ENCODE measurements at regions not wholly inside any gene's neighbourhood (a gene's known extent, or its start where the extent isn't known, plus 50 kb on each side); places are given as distances from the start of the nearest gene placed in this dataset.

GRCh38 chr15:45743426-45744235 is 108.8 kb downstream of the SQOR start:
- Mint-ChIP-seq H3K4me1 (no peaks in the 10 kb centered on the region), H3K27me3 (peaks cover 62% of the 10 kb centered on the region), H3K36me3 (ENCODE audit: low read depth) (no peaks in the 10 kb centered on the region), H3K4me3 (no peak overlapping the region), H3K27ac (no peak overlapping the region)
- no peak for DNase-seq
- no peaks in the 10 kb centered on the region for H3K9me3 ChIP-seq (ENCODE audit: control insufficient read depth, low read length, poor library complexity, severe bottlenecking)
- ATAC-seq: no peak

DNA sequence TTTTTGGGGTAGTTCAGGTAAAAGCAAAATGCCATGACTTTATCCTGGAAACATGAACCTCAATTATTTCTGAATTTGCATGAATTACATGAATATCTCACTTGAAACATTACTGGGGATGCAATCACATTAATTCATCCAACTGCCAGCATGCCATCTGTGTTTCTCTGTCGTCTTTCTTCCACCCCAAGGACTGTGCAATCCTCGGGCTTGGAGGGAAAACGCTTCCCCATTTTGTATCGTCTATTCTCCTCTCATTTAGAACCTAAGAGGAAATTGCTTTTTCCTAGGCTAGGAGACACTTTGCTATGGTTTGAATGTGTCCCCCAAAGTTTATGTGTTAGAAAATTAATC is 109.4 kb downstream of the SQOR start:
- ATAC-seq (no peak), DNase-seq (no peak)
- no peak overlapping the region for H3K27ac Mint-ChIP-seq
- H3K9me3 ChIP-seq (ENCODE audit: control insufficient read depth, low read length, poor library complexity, severe bottlenecking): no peaks in the 10 kb centered on the region
- H3K4me3 Mint-ChIP-seq: no peak overlapping the region
- no peaks in the 10 kb centered on the region for H3K36me3 Mint-ChIP-seq (ENCODE audit: low read depth)
- H3K27me3 Mint-ChIP-seq: peaks cover 61% of the 10 kb centered on the region
- H3K4me1 Mint-ChIP-seq: no peaks in the 10 kb centered on the region

- Mint-ChIP-seq H3K27me3 (peaks cover 45% of the 10 kb centered on the region), H3K4me3 (no peak overlapping the region), H3K4me1 (no peaks in the 10 kb centered on the region), H3K27ac (no peak overlapping the region), H3K36me3 (ENCODE audit: low read depth) (no peaks in the 10 kb centered on the region)
- no peaks in the 10 kb centered on the region for H3K9me3 ChIP-seq (ENCODE audit: control insufficient read depth, low read length, poor library complexity, severe bottlenecking)
- ATAC-seq (no peak), DNase-seq (no peak)
Observed at GRCh38 chr15:45747426-45747825, 112.6 kb downstream of the SQOR start.

GRCh38 chr15:45751629-45752028 is 116.8 kb downstream of the SQOR start:
- no peaks in the 10 kb centered on the region for H3K9me3 ChIP-seq (ENCODE audit: control insufficient read depth, low read length, poor library complexity, severe bottlenecking)
- ATAC-seq (no peak), DNase-seq (no peak)
- H3K36me3 Mint-ChIP-seq (ENCODE audit: low read depth): no peaks in the 10 kb centered on the region
- H3K4me3 Mint-ChIP-seq: no peak overlapping the region
- H3K4me1 Mint-ChIP-seq: no peaks in the 10 kb centered on the region
- H3K27me3 Mint-ChIP-seq: peaks cover 18% of the 10 kb centered on the region
- H3K27ac Mint-ChIP-seq: no peak overlapping the region

DNA sequence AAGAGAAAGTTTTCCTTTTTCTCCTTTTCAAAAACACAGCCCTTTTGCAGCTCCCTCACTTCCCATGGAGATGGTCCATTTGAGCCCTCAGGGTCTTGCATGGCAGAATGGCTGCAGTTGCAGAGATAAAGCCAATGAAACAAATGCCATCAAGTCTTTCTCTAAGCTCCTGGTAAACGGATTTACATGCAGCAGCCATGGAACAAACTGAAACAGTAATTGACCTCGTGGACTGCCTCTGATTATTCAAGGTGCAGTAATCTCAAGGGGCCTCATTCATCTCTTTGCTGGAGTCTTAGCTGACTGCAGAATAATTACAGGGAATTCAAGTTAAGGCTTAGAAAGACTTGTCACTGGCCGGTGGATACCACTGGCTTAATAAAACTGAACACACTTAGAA is 125.1 kb downstream of the SQOR start:
- ATAC-seq (no peak), DNase-seq (no peak)
- no peaks in the 10 kb centered on the region for H3K4me1 Mint-ChIP-seq
- no peak overlapping the region for H3K4me3 Mint-ChIP-seq
- no peaks in the 10 kb centered on the region for H3K36me3 Mint-ChIP-seq (ENCODE audit: low read depth)
- H3K27ac Mint-ChIP-seq: no peak overlapping the region
- no peaks in the 10 kb centered on the region for H3K9me3 ChIP-seq (ENCODE audit: control insufficient read depth, low read length, poor library complexity, severe bottlenecking)
- H3K27me3 Mint-ChIP-seq: peaks cover 29% of the 10 kb centered on the region

DNA sequence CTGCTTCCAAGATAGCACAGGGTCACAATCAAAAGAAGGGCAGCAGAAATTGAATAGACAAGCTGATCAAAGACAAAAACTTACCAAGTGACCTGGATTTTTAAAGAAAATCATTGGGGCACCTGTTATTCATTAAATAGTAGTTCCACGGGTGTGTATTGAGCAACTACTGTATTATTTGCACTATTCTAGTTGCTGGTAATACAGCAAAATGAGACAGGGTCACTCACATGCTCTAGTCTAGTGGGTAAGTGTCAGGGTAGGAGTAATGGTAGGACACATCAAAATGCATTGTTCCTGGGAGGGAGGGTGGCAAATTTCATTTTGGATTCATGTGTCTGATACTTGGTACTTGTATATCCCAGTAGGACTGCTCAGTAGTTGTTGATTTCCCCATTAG is 127.9 kb downstream of the SQOR start:
- ATAC-seq: no peak
- H3K4me3 Mint-ChIP-seq: no peak overlapping the region
- H3K36me3 Mint-ChIP-seq (ENCODE audit: low read depth): no peaks in the 10 kb centered on the region
- DNase-seq: no peak
- peaks cover 29% of the 10 kb centered on the region for H3K27me3 Mint-ChIP-seq
- H3K9me3 ChIP-seq (ENCODE audit: control insufficient read depth, low read length, poor library complexity, severe bottlenecking): no peaks in the 10 kb centered on the region
- H3K4me1 Mint-ChIP-seq: no peaks in the 10 kb centered on the region
- H3K27ac Mint-ChIP-seq: no peak overlapping the region

DNA sequence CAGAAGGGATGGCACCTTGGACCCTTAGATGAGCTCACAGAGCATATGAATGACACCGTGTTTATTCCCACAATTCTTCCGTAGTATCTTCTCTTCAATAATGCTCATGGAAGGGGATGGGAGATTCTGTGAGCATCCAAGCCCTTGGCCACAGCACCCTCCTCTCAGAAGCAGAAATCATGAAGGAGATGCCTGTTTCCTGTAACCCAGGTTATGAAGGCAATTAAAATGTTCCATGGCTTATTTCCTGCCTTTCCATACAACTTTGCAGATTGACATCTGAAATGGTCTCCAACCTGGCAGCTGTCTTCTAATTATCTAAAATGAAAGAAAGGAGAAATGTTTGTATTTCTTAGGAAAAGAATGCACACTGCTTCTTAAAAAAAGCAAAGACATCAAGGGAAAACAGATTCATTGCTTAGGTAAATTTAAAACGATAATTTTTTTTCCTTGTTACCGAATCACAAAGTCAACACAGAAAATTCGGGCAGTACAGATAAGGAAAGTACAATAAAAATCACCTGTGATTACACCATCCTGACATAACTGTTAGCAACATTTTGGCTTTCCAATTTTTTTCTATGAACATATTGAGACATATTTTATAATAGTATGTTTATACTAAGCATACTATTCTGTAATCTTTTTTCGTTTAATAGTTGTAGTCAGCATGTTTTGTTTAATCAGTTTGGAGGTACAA is 128.5 kb downstream of the SQOR start:
- Mint-ChIP-seq H3K4me1 (no peaks in the 10 kb centered on the region), H3K4me3 (no peak overlapping the region), H3K36me3 (ENCODE audit: low read depth) (no peaks in the 10 kb centered on the region), H3K27me3 (peaks cover 29% of the 10 kb centered on the region), H3K27ac (no peak overlapping the region)
- H3K9me3 ChIP-seq (ENCODE audit: control insufficient read depth, low read length, poor library complexity, severe bottlenecking): no peaks in the 10 kb centered on the region
- no peak for DNase-seq
- no peak for ATAC-seq

DNA sequence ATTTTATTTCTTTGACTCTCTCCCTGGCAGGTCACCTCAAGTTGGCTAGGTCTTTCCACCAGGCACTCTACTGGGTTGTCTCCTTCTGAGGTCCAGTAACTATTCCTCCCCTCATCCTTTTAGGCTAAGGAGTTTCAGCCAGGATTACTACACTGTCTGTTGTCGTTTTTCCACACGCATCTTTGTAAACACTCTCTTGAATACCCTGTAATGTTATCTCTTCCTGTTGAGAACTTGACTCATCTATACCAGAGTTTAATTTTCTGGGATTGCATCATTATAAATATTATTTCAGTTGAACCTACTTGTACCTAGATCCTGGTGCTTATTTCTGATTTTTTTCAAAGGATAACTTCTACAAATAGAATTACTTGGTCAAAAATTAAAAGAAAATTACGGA is 138.3 kb downstream of the SQOR start:
- H3K4me3 Mint-ChIP-seq: no peak overlapping the region

DNA sequence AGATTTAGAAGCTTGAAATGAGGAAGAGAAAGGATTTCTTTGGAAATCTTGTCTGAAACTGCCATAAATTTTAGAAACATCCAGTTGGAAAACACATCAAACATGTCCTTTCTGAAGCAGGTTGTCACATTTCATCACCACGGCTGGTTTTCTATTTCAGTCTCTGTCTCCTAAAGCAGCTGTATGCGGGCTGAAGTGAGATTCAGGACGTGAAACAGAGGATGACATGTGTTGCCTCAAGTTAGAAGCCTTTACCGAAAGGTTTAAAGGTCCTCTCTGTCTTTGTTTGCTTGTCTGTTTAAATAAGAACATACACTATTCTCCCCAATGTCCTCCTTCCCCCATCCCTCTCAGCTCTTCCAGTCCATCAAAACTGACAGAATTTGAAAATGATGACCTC is 141.9 kb downstream of the SQOR start:
- H3K27me3 Mint-ChIP-seq: peaks cover 50% of the 10 kb centered on the region
- H3K9me3 ChIP-seq (ENCODE audit: control insufficient read depth, low read length, poor library complexity, severe bottlenecking): no peaks in the 10 kb centered on the region
- H3K27ac Mint-ChIP-seq: no peak overlapping the region
- ATAC-seq (no peak), DNase-seq (no peak)
- H3K4me1 Mint-ChIP-seq: no peaks in the 10 kb centered on the region
- no peaks in the 10 kb centered on the region for H3K36me3 Mint-ChIP-seq (ENCODE audit: low read depth)
- no peak overlapping the region for H3K4me3 Mint-ChIP-seq

More for the DNA sequence above, 138.3 kb downstream of the SQOR start:
- DNase-seq: no peak
- peaks cover 27% of the 10 kb centered on the region for H3K27me3 Mint-ChIP-seq
- no peaks in the 10 kb centered on the region for H3K4me1 Mint-ChIP-seq
- no peaks in the 10 kb centered on the region for H3K36me3 Mint-ChIP-seq (ENCODE audit: low read depth)
- ATAC-seq: no peak
- H3K27ac Mint-ChIP-seq: no peak overlapping the region
- H3K9me3 ChIP-seq (ENCODE audit: control insufficient read depth, low read length, poor library complexity, severe bottlenecking): no peaks in the 10 kb centered on the region

DNA sequence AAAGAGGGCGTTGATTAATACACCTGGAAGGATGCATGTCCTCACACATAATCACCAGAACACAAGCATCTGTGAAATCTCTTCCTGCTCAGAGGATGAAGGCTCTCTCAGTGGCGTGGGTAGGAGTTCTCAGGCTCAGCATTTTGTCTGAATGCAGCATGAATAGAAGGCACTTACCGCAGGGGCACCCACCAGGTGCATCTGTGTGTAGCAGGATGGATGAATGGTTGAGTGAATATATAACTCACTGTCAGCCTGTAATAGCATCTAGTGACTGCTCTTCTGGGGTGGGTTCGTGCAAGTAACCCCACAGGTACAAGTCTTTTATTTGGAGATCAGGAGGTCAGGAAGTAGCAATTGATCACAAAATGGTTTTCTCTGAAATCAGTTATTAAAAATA is 143.0 kb downstream of the SQOR start:
- Mint-ChIP-seq H3K36me3 (ENCODE audit: low read depth) (peaks cover 2% of the 10 kb centered on the region), H3K4me1 (peaks cover 2% of the 10 kb centered on the region), H3K27me3 (peaks cover 60% of the 10 kb centered on the region), H3K4me3 (no peak overlapping the region), H3K27ac (no peak overlapping the region)
- no peak for ATAC-seq
- no peak for DNase-seq
- H3K9me3 ChIP-seq (ENCODE audit: control insufficient read depth, low read length, poor library complexity, severe bottlenecking): no peaks in the 10 kb centered on the region

GRCh38 chr15:45780352-45780751 is 145.5 kb downstream of the SQOR start:
- no peak for ATAC-seq
- peaks cover 3% of the 10 kb centered on the region for H3K36me3 Mint-ChIP-seq (ENCODE audit: low read depth)

DNA sequence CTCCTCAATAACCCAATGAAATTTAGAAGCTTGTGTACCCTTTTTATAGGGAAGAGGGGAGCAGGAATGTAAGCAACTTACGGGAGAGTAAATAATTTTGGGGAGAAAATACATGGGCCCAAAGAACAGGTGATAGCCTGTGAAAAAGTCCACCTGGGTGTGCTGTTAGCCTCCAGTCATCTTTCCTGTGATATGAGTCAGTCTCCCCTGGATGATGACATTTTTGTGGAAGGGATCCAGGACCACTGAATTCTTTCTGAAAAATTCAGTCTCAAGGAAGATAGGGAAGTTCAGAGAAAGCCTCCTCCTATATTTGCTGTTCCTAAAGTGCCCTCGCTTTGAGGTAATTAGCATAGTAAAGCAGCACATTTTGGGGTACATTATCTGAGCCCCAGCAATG is 149.8 kb downstream of the SQOR start:
- DNase-seq: no peak
- no peak overlapping the region for H3K4me3 Mint-ChIP-seq
- no peak for ATAC-seq
- no peaks in the 10 kb centered on the region for H3K9me3 ChIP-seq (ENCODE audit: control insufficient read depth, low read length, poor library complexity, severe bottlenecking)
- H3K27ac Mint-ChIP-seq: no peak overlapping the region
- peaks cover 5% of the 10 kb centered on the region for H3K4me1 Mint-ChIP-seq
- peaks cover 75% of the 10 kb centered on the region for H3K27me3 Mint-ChIP-seq
- H3K36me3 Mint-ChIP-seq (ENCODE audit: low read depth): peaks cover 3% of the 10 kb centered on the region

More at GRCh38 chr15:45780352-45780751, 145.5 kb downstream of the SQOR start:
- Mint-ChIP-seq H3K4me1 (peaks cover 3% of the 10 kb centered on the region), H3K27me3 (peaks cover 75% of the 10 kb centered on the region), H3K27ac (no peak overlapping the region), H3K4me3 (no peak overlapping the region)
- no peak for DNase-seq
- H3K9me3 ChIP-seq (ENCODE audit: control insufficient read depth, low read length, poor library complexity, severe bottlenecking): no peaks in the 10 kb centered on the region

GRCh38 chr15:45785897-45786296 is 151.1 kb downstream of the SQOR start:
- H3K9me3 ChIP-seq (ENCODE audit: control insufficient read depth, low read length, poor library complexity, severe bottlenecking): no peaks in the 10 kb centered on the region
- ATAC-seq (no peak), DNase-seq (no peak)
- Mint-ChIP-seq H3K27ac (no peak overlapping the region), H3K4me1 (peaks cover 5% of the 10 kb centered on the region), H3K36me3 (ENCODE audit: low read depth) (peaks cover 3% of the 10 kb centered on the region), H3K4me3 (no peak overlapping the region), H3K27me3 (peaks cover 68% of the 10 kb centered on the region)
